Memory B cell (primary cell): ENCODE measurements at regions not wholly inside any gene's neighbourhood (a gene's known extent, or its start where the extent isn't known, plus 50 kb on each side); places are given as distances from the start of the nearest gene placed in this dataset.
"Not testable (repeated sequence)": the region's sequence is repeated elsewhere in the genome, so short reads cannot be mapped to it uniquely, and the experiment has no call there.

Experiments
- ATAC-seq: fragments of 150-1000 bp; cut with Tn5 transposase; 2 replicates; pipeline ENCODE4 v1.10.0; 2021; ENCODE audit warnings: low read depth, mild to moderate bottlenecking, moderate library complexity
- DNase-seq, 2 donors: peaks; one replicate each; pipeline ENCODE4 v3.0.0; 2022; ENCODE audit warnings: low spot score in 2 of 2
- H3K27ac Mint-ChIP-seq: one replicate; pipeline ENCODE4 v1.8.0; 2022; ENCODE audit warnings: mild to moderate bottlenecking, moderate library complexity, mixed read lengths
- H3K27me3 Mint-ChIP-seq: one replicate; pipeline ENCODE4 v1.8.0; 2022; ENCODE audit warnings: mixed read lengths
- H3K36me3 Mint-ChIP-seq: one replicate; pipeline ENCODE4 v1.8.0; 2022; ENCODE audit warnings: mild to moderate bottlenecking, mixed read lengths
- H3K4me1 Mint-ChIP-seq: one replicate; pipeline ENCODE4 v1.8.0; 2022; ENCODE audit warnings: mixed read lengths
- H3K4me3 Mint-ChIP-seq: one replicate; pipeline ENCODE4 v1.8.0; 2022; ENCODE audit warnings: mild to moderate bottlenecking, moderate library complexity, mixed read lengths
- H3K9me3 Mint-ChIP-seq: one replicate; pipeline ENCODE4 v1.8.0; 2022; ENCODE audit warnings: mixed read lengths

DNA sequence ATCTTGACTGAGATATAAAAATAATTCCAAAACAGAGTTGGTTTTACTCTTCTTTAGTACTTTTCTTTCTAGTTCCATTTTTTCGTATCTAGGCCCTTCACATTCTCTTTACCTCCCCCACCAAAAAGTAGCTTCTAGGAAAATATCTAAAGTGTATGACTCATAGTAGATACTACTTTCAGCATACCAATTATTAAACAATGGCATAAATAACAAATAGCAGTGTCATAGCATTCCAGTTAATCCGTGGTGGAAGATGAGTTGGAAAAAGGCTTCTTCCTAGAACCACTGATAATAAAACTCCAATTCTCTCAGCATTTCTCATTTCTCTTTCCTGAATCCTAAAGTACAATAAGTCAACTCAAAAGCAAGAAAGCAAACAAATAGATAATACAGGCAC, 859.0 kb upstream of the B3GALT2 start:
- no peaks in the 10 kb centered on the region for H3K36me3 Mint-ChIP-seq
- ATAC-seq (no peak), DNase-seq (no peak)
- peaks cover 3% of the 10 kb centered on the region for H3K27me3 Mint-ChIP-seq
- no peak overlapping the region for H3K4me3 Mint-ChIP-seq
- H3K9me3 Mint-ChIP-seq = no peaks in the 10 kb centered on the region
- H3K4me1 Mint-ChIP-seq = no peaks in the 10 kb centered on the region
- H3K27ac Mint-ChIP-seq = no peak overlapping the region

DNA sequence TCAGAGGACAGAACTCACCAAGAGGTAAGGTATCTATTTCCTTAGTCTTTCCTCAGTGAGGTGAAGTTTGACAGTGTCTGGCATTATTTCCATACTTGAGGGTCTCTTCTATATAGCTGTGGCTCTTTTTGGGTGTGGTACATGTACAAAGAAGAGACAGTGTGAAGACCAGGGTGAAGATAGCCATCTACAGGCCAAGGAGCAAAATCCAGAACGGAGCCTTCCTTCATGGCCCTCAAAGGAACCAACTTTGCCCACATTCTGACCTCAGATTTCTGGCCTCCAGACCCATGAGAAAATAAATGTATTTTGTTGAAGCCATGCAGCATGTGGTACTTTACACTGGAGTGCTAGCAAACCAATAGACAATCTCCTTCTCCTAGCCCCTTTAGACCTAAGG, 858.5 kb upstream of the B3GALT2 start:
- DNase-seq = no peak
- no peak overlapping the region for H3K4me3 Mint-ChIP-seq
- no peak for ATAC-seq
- no peaks in the 10 kb centered on the region for H3K36me3 Mint-ChIP-seq
- peaks cover 3% of the 10 kb centered on the region for H3K27me3 Mint-ChIP-seq
- H3K27ac Mint-ChIP-seq = no peak overlapping the region
- H3K9me3 Mint-ChIP-seq = no peaks in the 10 kb centered on the region
- no peaks in the 10 kb centered on the region for H3K4me1 Mint-ChIP-seq

GRCh38 chr1:194043984-194044755, 857.8 kb upstream of the B3GALT2 start:
- Mint-ChIP-seq H3K27ac (no peak overlapping the region), H3K4me3 (no peak overlapping the region), H3K9me3 (no peaks in the 10 kb centered on the region), H3K4me1 (no peaks in the 10 kb centered on the region), H3K27me3 (peaks cover 3% of the 10 kb centered on the region), H3K36me3 (no peaks in the 10 kb centered on the region)
- ATAC-seq = no peak
- DNase-seq = no peak

DNA sequence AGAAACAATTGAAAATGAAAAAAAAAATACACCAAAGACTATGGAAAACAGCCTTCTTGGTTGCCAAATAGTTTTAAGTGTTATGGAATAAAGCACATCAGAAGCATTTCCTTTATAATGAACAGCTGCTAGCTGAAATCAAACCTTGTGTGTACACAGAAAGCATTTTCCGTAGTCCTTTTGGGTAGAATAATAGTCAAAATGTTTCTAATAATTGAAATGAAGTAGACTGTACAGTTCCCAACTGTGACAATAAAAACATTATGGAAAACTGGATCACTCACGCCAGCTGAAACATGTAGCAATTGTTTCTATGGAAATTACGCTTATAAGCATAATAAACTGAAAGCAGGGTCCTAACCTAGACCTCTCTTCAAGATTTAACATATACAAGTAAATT, 856.3 kb upstream of the B3GALT2 start:
- H3K4me1 Mint-ChIP-seq = no peaks in the 10 kb centered on the region
- no peak overlapping the region for H3K4me3 Mint-ChIP-seq
- no peaks in the 10 kb centered on the region for H3K27me3 Mint-ChIP-seq
- H3K27ac Mint-ChIP-seq = no peak overlapping the region
- DNase-seq = no peak
- H3K9me3 Mint-ChIP-seq = no peaks in the 10 kb centered on the region
- H3K36me3 Mint-ChIP-seq = no peaks in the 10 kb centered on the region
- ATAC-seq = no peak

DNA sequence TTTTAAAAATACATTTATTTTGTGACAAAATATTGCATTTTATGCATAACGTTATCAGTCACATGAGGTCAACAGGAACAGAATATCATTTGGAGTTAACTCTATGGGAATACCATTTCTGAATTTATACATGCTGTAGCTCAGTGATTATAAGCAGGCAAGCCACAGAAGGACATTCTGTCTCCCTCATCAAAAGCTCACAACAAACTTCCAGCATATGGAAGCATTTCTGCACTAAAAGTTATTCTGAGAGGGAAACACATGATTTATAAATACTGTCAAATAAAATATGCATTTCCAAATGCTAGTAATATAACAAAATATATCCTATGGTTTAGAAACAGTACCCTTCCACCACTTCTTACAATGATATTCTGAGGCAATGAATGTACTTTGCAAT, 854.1 kb upstream of the B3GALT2 start:
- no peak overlapping the region for H3K4me3 Mint-ChIP-seq
- H3K4me1 Mint-ChIP-seq = no peaks in the 10 kb centered on the region
- peaks cover under 1% of the 10 kb centered on the region for H3K9me3 Mint-ChIP-seq
- DNase-seq (no peak), ATAC-seq (no peak)
- H3K27me3 Mint-ChIP-seq = no peaks in the 10 kb centered on the region
- no peaks in the 10 kb centered on the region for H3K36me3 Mint-ChIP-seq
- H3K27ac Mint-ChIP-seq = no peak overlapping the region

- Mint-ChIP-seq H3K27me3 (no peaks in the 10 kb centered on the region), H3K4me3 (no peak overlapping the region), H3K4me1 (no peaks in the 10 kb centered on the region), H3K36me3 (no peaks in the 10 kb centered on the region), H3K27ac (no peak overlapping the region), H3K9me3 (peaks cover 6% of the 10 kb centered on the region)
- no peak for DNase-seq
- no peak for ATAC-seq
These were observed 853.2 kb upstream of the B3GALT2 start for GRCh38 chr1:194039578-194039977.

GRCh38 chr1:194033646-194034045, 847.2 kb upstream of the B3GALT2 start:
- Mint-ChIP-seq H3K9me3 (peaks cover 15% of the 10 kb centered on the region), H3K36me3 (no peaks in the 10 kb centered on the region), H3K27ac (no peak overlapping the region), H3K4me1 (no peaks in the 10 kb centered on the region), H3K27me3 (no peaks in the 10 kb centered on the region), H3K4me3 (no peak overlapping the region)
- DNase-seq (no peak), ATAC-seq (no peak)

DNA sequence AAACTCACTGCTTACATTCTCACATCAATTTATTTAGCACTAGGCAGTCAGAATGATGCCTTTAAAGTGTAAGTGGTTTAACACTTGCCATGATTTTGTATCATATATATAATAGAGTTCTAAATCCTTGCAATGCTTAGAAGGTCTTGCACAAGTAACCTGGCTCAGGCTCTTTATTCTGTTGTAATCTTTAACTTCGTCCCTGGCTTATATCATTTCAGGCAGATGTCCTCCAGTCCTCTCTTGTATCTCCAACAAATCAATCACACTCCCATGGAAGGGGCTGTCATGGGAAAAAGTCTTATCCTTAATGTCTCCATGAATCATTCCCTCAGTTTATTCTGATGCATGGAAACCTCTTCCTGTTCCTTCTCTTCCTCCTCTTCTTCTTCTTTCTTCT, 841.6 kb upstream of the B3GALT2 start:
- Mint-ChIP-seq H3K4me1 (no peaks in the 10 kb centered on the region), H3K36me3 (no peaks in the 10 kb centered on the region), H3K9me3 (peaks cover 5% of the 10 kb centered on the region), H3K4me3 (no peak overlapping the region), H3K27ac (no peak overlapping the region), H3K27me3 (no peaks in the 10 kb centered on the region)
- ATAC-seq = no peak
- DNase-seq = no peak

DNA sequence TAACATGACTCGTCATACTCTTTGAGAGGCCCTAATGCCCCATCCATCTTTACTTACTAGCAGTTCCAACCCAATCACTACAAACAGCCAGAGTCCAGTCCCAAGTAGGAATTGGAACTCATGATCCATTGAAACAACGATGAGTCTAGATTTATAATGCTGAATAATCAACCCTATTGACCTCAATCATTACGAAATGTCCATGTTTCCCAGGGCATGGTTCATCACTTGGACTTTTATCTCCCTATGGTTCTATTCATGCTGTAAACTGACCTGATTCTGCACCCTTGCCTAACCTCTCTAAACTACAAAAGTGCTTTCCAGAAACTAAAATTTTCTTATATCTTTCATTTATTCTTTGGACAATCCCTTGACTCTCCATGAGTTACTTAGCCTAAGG, 840.0 kb upstream of the B3GALT2 start:
- H3K4me3 Mint-ChIP-seq = no peak overlapping the region
- no peaks in the 10 kb centered on the region for H3K27me3 Mint-ChIP-seq
- no peaks in the 10 kb centered on the region for H3K36me3 Mint-ChIP-seq
- DNase-seq (no peak), ATAC-seq (no peak)
- H3K27ac Mint-ChIP-seq = no peak overlapping the region
- H3K9me3 Mint-ChIP-seq = peaks cover 5% of the 10 kb centered on the region
- no peaks in the 10 kb centered on the region for H3K4me1 Mint-ChIP-seq

GRCh38 chr1:194024659-194025058, 838.2 kb upstream of the B3GALT2 start:
- Mint-ChIP-seq H3K36me3 (no peaks in the 10 kb centered on the region), H3K27ac (no peak overlapping the region), H3K4me1 (no peaks in the 10 kb centered on the region), H3K9me3 (peaks cover 5% of the 10 kb centered on the region), H3K27me3 (peaks cover 2% of the 10 kb centered on the region), H3K4me3 (no peak overlapping the region)
- ATAC-seq (no peak), DNase-seq (no peak)

DNA sequence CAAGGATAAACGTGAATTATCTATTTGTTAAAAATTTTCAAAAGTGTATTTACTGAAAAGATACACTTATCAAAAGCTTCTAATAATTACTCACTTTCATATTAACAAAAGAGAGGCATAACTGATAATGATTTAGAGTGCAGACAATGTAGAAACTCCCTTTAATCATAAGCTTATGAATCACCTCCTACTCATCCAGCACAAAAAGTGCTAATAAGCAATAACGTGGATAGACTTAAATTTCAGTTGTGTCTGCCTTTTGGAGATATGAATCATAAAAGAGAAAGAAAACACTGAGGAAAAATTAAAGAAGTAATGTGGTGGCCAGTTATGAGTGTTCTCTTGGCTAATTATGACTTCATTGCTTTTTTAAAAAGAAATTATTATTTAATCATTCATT, 827.6 kb upstream of the B3GALT2 start:
- Mint-ChIP-seq H3K36me3 (no peaks in the 10 kb centered on the region), H3K9me3 (peaks cover 4% of the 10 kb centered on the region), H3K27ac (no peak overlapping the region), H3K27me3 (no peaks in the 10 kb centered on the region), H3K4me1 (no peaks in the 10 kb centered on the region), H3K4me3 (no peak overlapping the region)
- ATAC-seq (no peak), DNase-seq (no peak)

GRCh38 chr1:194013561-194013960, 827.1 kb upstream of the B3GALT2 start:
- ATAC-seq = no peak
- peaks cover 4% of the 10 kb centered on the region for H3K9me3 Mint-ChIP-seq
- no peaks in the 10 kb centered on the region for H3K36me3 Mint-ChIP-seq
- no peaks in the 10 kb centered on the region for H3K27me3 Mint-ChIP-seq
- DNase-seq = no peak
- no peak overlapping the region for H3K27ac Mint-ChIP-seq
- H3K4me1 Mint-ChIP-seq = no peaks in the 10 kb centered on the region
- H3K4me3 Mint-ChIP-seq = no peak overlapping the region

- Mint-ChIP-seq H3K4me3 (no peak overlapping the region), H3K27me3 (no peaks in the 10 kb centered on the region), H3K27ac (no peak overlapping the region)
These were observed 817.7 kb upstream of the B3GALT2 start for GRCh38 chr1:194004146-194004545.

GRCh38 chr1:194001726-194002350, 815.4 kb upstream of the B3GALT2 start:
- not testable (repeated sequence) for H3K36me3 Mint-ChIP-seq, ATAC-seq, H3K27me3 Mint-ChIP-seq, H3K4me1 Mint-ChIP-seq, H3K4me3 Mint-ChIP-seq, H3K9me3 Mint-ChIP-seq, DNase-seq, H3K27ac Mint-ChIP-seq

More at GRCh38 chr1:194004146-194004545, 817.7 kb upstream of the B3GALT2 start:
- H3K36me3 Mint-ChIP-seq = no peaks in the 10 kb centered on the region
- H3K9me3 Mint-ChIP-seq = no peaks in the 10 kb centered on the region
- DNase-seq = no peak
- ATAC-seq = no peak
- no peaks in the 10 kb centered on the region for H3K4me1 Mint-ChIP-seq

DNA sequence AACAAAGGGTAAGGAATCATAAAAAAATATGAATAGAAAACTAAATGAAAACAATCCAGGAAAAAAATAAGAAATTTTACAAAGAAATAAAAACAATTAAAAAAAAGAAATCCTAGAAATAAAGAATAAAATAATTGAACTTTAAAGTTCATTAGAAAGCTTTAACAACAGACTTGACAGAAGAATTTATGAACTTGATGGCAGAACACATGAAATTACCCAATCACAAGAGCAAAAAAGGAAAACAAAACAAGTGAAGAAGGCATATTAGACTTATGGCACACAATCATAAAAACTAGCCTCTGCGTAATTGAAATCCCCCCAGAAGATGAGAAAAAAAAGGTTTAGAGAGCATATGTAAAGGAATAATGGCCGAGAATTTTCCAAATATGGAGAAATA, 802.5 kb upstream of the B3GALT2 start:
- H3K9me3 Mint-ChIP-seq = peaks cover 12% of the 10 kb centered on the region
- DNase-seq (no peak), ATAC-seq (no peak)
- no peak overlapping the region for H3K27ac Mint-ChIP-seq
- H3K36me3 Mint-ChIP-seq = peaks cover 2% of the 10 kb centered on the region
- H3K4me1 Mint-ChIP-seq = no peaks in the 10 kb centered on the region
- no peaks in the 10 kb centered on the region for H3K27me3 Mint-ChIP-seq
- H3K4me3 Mint-ChIP-seq = no peak overlapping the region
